GM12874 (cell line): ENCODE measurements at regions not wholly inside any gene's neighbourhood (a gene's known extent, or its start where the extent isn't known, plus 50 kb on each side); places are given as distances from the start of the nearest gene placed in this dataset.

ENCODE experiments used
- TF ChIP-seq, protein P1 (sequence below): IDR thresholded peaks from 2 replicates; pipeline ENCODE4 v1.5.1; 2011; ENCODE audit warnings: low read depth, mild to moderate bottlenecking, control low read depth, low read length, moderate library complexity; ENCODE audit not compliant: insufficient read depth

DNA sequence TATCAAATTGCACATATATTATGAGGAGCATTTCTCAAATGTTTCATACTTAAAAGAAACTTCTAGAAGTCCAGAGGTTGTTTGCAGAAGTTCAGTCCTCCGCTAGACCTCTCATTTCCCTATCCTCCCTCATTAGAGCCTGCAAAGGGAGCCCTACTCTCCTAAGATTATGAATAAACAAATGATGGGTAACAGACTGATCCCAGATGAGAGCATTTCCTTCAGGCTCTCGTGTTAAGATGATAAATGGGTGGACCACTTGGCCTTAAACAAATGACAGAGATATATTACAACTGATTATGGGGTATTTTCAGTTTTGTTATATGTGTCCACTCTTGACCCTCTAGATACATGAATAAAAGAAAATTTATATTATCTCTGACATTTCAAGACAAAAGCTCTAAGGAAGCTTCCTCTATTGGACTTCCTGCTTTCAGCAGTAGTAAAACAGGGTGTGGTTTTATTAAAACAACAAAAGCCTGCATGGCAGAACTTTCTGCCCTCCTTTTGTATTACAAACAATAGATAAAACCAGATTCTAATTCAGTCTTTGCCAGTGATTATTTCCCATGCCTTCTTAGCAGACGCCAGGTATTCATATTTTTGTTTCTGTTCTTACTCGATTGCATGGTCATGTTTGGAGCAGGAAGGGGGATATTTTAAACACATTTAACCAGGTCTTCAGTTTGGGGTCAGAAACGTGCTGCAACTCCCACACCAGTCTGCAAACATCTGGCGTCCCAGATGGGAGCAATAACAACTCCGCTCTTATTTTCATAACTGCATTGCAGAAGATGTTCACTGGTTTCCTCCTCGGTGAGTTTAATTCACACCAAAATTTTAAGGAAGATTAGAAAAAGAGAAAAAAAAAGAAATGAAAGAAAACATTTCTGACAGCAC is 52.4 kb upstream of the FAM204A start:
- TF ChIP-seq, protein P1, sequence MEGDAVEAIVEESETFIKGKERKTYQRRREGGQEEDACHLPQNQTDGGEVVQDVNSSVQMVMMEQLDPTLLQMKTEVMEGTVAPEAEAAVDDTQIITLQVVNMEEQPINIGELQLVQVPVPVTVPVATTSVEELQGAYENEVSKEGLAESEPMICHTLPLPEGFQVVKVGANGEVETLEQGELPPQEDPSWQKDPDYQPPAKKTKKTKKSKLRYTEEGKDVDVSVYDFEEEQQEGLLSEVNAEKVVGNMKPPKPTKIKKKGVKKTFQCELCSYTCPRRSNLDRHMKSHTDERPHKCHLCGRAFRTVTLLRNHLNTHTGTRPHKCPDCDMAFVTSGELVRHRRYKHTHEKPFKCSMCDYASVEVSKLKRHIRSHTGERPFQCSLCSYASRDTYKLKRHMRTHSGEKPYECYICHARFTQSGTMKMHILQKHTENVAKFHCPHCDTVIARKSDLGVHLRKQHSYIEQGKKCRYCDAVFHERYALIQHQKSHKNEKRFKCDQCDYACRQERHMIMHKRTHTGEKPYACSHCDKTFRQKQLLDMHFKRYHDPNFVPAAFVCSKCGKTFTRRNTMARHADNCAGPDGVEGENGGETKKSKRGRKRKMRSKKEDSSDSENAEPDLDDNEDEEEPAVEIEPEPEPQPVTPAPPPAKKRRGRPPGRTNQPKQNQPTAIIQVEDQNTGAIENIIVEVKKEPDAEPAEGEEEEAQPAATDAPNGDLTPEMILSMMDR = no peak

DNA sequence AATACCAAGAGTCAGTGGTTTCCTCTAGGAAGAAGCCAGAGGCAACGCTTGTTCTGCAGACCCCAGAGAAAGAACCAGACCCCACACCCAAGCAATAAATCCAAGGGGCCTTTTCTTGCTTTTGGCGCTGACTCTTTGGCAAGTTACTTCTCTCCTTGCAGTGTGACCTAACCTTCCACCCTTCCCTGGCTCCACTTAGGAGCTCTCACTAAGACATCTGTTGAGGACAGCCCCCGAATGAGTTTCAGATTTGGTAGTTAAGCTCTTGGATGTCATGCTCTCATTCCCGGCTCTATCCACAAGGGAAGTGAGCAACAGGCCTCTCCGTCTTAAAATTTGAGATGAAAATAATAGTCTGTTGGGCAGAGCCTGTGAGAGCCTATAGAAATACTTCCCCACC is 50.6 kb upstream of the FAM204A start:
- TF ChIP-seq, protein P1 = no peak
